Astrocyte (in vitro differentiated cells and primary cell): ENCODE measurements at regions not wholly inside any gene's neighbourhood (a gene's known extent, or its start where the extent isn't known, plus 50 kb on each side); places are given as distances from the start of the nearest gene placed in this dataset.

Experiments
- EZH2 ChIP-seq: IDR thresholded peaks from 2 replicates; pipeline ENCODE4 v1.6.1; 2012; ENCODE audit warnings: mild to moderate bottlenecking, low read length, inconsistent platforms; ENCODE audit not compliant: insufficient read depth
- TF ChIP-seq, protein P1 (sequence below): IDR thresholded peaks from 2 replicates; pipeline ENCODE4 v1.5.1; 2011; ENCODE audit warnings: low read depth, mild to moderate bottlenecking, inconsistent platforms, low read length, moderate library complexity; ENCODE audit not compliant: insufficient read depth

DNA sequence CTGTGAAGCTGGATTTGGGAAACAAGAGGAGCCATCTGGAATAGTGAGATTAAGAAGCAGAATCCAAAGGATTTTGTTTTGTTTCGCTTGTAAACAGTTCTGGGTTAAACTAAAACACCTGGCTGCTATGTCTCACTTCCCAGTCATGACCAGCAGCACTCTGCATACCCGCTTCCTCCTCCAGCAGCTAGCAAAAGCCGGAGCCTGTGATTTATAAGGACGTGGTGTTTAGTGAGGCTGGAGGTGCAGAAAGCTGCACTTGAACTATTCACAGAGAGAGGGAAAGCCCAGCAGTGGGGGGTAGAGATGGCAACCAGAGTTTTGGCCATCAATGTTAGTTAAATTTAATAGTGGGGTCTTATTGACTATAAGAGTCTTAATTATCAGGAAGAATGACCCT, 240.2 kb downstream of the AJAP1 start:
- TF ChIP-seq, protein P1, sequence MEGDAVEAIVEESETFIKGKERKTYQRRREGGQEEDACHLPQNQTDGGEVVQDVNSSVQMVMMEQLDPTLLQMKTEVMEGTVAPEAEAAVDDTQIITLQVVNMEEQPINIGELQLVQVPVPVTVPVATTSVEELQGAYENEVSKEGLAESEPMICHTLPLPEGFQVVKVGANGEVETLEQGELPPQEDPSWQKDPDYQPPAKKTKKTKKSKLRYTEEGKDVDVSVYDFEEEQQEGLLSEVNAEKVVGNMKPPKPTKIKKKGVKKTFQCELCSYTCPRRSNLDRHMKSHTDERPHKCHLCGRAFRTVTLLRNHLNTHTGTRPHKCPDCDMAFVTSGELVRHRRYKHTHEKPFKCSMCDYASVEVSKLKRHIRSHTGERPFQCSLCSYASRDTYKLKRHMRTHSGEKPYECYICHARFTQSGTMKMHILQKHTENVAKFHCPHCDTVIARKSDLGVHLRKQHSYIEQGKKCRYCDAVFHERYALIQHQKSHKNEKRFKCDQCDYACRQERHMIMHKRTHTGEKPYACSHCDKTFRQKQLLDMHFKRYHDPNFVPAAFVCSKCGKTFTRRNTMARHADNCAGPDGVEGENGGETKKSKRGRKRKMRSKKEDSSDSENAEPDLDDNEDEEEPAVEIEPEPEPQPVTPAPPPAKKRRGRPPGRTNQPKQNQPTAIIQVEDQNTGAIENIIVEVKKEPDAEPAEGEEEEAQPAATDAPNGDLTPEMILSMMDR = no peak
- TF ChIP-seq EZH2 = no peak
